Neural cell (in vitro differentiated cells): ENCODE measurements at regions not wholly inside any gene's neighbourhood (a gene's known extent, or its start where the extent isn't known, plus 50 kb on each side); places are given as distances from the start of the nearest gene placed in this dataset.

ENCODE experiments used
- EP300 ChIP-seq: fragments of 450-650 bp; conservative IDR thresholded peaks from 2 replicates; pipeline ENCODE4 v1.6.1; 2014; ENCODE audit warnings: antibody characterized with exemption, mild to moderate bottlenecking, moderate library complexity; ENCODE audit not compliant: poor library complexity, severe bottlenecking
- TF ChIP-seq, protein P1 (sequence below): fragments of 450-650 bp; IDR thresholded peaks from 2 replicates; pipeline ENCODE4 v1.5.1; 2014; ENCODE audit warnings: antibody characterized with exemption, mild to moderate bottlenecking, moderate library complexity; ENCODE audit not compliant: poor library complexity, severe bottlenecking

GRCh38 chr12:91406920-91407341 is 224.3 kb upstream of the DCN start:
- TF ChIP-seq EP300, result no peak
- TF ChIP-seq, protein P1, sequence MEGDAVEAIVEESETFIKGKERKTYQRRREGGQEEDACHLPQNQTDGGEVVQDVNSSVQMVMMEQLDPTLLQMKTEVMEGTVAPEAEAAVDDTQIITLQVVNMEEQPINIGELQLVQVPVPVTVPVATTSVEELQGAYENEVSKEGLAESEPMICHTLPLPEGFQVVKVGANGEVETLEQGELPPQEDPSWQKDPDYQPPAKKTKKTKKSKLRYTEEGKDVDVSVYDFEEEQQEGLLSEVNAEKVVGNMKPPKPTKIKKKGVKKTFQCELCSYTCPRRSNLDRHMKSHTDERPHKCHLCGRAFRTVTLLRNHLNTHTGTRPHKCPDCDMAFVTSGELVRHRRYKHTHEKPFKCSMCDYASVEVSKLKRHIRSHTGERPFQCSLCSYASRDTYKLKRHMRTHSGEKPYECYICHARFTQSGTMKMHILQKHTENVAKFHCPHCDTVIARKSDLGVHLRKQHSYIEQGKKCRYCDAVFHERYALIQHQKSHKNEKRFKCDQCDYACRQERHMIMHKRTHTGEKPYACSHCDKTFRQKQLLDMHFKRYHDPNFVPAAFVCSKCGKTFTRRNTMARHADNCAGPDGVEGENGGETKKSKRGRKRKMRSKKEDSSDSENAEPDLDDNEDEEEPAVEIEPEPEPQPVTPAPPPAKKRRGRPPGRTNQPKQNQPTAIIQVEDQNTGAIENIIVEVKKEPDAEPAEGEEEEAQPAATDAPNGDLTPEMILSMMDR, result no peak
